ENCODE measurements at regions not wholly inside any gene's neighbourhood (a gene's known extent, or its start where the extent isn't known, plus 50 kb on each side); places are given as distances from the start of the nearest gene placed in this dataset.

DNA sequence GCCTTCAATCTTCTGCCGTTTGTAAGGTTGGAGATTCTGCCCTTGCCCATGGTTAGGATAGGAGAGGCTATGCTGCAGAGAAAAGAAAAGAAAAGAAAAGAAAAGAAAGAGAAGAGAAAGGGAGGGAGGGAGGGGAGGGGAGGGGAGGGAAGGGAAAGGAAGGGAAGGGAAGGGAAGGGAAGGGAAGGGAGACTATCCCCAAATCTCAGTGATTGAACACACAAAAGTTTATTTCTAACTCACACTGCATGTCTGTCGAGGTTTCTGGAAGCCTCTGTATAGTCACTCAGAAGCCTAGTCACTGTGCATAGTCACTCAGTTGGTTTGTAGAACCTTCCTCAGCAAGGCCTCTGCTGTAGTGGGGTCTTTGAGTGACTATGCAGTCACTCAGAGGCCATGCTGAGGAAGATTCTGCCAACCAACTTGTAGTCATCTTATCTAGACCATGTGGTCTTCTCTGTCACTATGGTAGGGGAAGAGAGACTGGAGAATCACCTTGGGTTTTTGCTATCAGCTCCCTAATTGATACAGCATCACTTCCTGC, 52.3 kb upstream of the ABCC9 start:
- H3K36me3 Mint-ChIP-seq (ENCODE audit: insufficient read depth) = no peaks in the 10 kb centered on the region
- peak in 1 of 2 donors; percentile 23 for ATAC-seq
- H3K9me3 Mint-ChIP-seq = no peaks in the 10 kb centered on the region
- H3K27me3 Mint-ChIP-seq (ENCODE audit: low read depth) = peaks cover 2% of the 10 kb centered on the region
- H3K4me1 Mint-ChIP-seq (ENCODE audit: low read depth) = peaks cover 8% of the 10 kb centered on the region
- H3K4me3 Mint-ChIP-seq = no peak overlapping the region
- DNase-seq = no peak

GRCh38 chr12:21992823-21993222, 51.6 kb upstream of the ABCC9 start:
- no peak overlapping the region for H3K4me3 Mint-ChIP-seq
- peaks cover 4% of the 10 kb centered on the region for H3K27me3 Mint-ChIP-seq (ENCODE audit: low read depth)
- no peaks in the 10 kb centered on the region for H3K9me3 Mint-ChIP-seq
- ATAC-seq = no peak
- no peak for DNase-seq
- H3K4me1 Mint-ChIP-seq (ENCODE audit: low read depth) = peaks cover 8% of the 10 kb centered on the region
- no peaks in the 10 kb centered on the region for H3K36me3 Mint-ChIP-seq (ENCODE audit: insufficient read depth)

- Mint-ChIP-seq H3K9me3 (no peaks in the 10 kb centered on the region), H3K27me3 (ENCODE audit: low read depth) (peaks cover 6% of the 10 kb centered on the region)
- ATAC-seq = no peak
Observed at GRCh38 chr12:21991526-21991925, 50.3 kb upstream of the ABCC9 start.

More at GRCh38 chr12:21991526-21991925, 50.3 kb upstream of the ABCC9 start:
- no peak for DNase-seq
- H3K4me1 Mint-ChIP-seq (ENCODE audit: low read depth) = peaks cover 8% of the 10 kb centered on the region
- H3K4me3 Mint-ChIP-seq = no peak overlapping the region
- no peaks in the 10 kb centered on the region for H3K36me3 Mint-ChIP-seq (ENCODE audit: insufficient read depth)
